ENCODE measurements at regions not wholly inside any gene's neighbourhood (a gene's known extent, or its start where the extent isn't known, plus 50 kb on each side); places are given as distances from the start of the nearest gene placed in this dataset.
"Not testable (repeated sequence)": the region's sequence is repeated elsewhere in the genome, so short reads cannot be mapped to it uniquely, and the experiment has no call there.

- no peak for DNase-seq
These were observed 867.2 kb upstream of the RAG2 start for GRCh38 chr11:37465221-37465620.

DNA sequence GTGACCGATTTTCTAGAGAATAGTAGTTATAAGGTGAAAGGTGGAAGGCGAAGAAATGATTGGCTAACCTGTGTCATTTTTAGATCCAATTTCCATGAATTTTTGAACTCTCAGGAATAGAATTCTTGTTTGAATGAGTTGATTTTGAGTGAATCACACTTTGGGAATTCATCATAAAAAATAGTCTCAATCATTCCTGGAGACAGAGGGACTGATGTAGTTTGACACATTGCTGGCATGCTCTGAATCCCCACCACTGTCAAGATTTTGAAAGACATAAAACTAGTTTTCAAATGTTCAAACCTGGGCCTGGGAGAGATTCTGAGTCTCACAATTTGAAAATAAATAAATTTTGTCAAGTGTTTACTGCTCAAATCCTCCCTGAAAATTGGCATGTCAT lies 861.4 kb upstream of the RAG2 start:
- DNase-seq, result no peak

DNA sequence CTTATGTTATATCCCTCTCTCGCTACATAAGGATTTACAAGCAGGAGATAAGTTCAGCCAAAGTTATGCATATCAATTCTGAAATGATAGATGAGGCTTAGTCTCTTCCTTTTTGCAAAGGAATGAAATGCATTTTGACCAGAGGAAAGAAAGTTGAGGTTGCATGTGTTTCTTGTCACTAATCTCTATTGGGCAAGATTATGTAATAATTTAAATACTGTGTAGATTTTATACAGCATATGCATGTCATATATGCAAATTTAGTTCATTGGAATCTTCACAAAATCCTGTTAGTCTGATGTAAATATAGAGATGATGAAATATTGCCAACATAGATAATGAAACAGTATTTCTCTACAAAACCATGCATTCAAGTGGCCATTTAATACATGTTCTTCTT lies 858.7 kb upstream of the RAG2 start:
- no peak for DNase-seq

DNA sequence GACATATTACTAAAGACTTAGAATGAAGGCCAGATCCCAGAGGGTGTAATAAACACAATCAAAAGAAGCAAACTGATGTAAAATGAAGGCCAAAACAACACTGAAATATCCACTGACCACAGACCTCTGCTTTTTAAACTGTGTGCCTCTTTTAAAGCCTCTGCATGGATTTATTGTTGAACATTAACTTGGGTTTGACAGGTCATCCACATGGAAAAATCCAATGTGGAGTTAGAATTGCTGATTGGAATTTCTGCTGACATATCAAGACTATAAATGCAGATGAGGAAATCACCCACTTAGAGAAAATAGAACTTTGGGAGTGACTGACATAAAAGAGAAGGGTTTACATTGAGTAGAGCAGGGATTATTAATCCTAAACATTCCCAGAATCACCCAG lies 853.9 kb upstream of the RAG2 start:
- no peak for DNase-seq

DNA sequence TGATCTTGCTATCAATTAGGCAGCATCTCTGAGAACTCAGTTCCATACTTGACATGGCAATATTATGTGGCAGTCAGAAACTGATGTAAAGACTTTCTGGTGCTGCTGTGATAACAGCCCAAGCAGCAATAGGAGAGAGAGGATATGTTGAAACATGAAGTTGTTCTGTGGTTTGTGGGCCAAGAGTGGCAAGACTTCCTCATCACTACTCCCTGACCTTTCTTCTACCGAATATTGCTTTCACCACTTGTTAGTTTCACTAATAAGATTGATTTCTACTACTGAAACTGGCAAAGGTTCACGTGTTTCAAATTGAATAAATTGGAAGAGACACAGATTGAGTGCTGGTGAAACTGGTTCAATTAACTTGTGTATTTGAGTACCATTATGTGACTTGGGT lies 852.6 kb upstream of the RAG2 start:
- DNase-seq, result no peak

DNA sequence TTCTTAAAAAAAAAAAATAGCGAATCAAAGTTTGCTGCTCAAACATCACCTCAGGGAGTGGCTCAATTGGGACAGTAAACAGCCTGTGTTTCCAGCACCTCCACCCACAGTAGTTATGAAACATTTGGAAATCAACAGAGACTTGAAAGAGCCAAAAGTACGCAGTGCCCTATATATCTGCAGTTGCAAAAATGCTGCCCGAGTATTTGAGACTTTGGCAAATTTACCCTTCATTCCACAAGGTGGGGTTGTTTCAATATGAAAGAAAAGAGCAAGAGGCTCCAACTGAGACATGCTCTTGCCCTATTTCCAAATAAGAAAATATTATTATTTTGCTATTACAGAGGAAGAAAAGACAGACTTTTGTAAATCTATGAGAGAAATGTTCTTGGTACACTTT lies 851.1 kb upstream of the RAG2 start:
- DNase-seq, result no peak

- DNase-seq, result no peak
These were observed 844.5 kb upstream of the RAG2 start for GRCh38 chr11:37442576-37442975.

DNA sequence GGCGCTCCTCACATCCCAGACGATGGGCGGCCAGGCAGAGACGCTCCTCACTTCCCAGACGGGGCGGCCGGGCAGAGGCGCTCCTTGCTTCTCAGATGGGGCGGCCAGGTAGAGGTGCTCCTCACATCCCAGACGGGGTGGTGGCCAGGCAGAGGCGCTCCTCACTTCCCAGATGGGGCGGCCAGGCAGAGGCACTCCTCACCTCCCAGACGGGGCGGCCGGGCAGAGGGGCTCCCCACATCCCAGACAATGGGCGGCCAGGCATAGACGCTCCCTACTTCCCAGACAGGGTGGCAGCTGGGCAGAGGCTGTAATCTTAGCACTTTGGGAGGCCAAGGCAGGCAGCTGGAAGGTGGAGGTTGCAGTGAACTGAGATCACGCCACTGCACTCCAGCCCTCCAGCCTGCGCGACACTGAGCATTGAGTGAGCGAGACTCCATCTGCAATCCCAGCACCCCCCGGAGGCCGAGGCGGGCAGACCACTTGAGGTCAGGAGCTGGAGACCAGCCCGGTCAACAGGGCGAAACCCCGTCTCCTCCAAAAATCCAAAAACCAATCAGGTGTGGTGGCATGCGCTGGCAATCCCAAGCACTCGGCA lies 833.7 kb upstream of the RAG2 start:
- DNase-seq, result not testable (repeated sequence)

DNA sequence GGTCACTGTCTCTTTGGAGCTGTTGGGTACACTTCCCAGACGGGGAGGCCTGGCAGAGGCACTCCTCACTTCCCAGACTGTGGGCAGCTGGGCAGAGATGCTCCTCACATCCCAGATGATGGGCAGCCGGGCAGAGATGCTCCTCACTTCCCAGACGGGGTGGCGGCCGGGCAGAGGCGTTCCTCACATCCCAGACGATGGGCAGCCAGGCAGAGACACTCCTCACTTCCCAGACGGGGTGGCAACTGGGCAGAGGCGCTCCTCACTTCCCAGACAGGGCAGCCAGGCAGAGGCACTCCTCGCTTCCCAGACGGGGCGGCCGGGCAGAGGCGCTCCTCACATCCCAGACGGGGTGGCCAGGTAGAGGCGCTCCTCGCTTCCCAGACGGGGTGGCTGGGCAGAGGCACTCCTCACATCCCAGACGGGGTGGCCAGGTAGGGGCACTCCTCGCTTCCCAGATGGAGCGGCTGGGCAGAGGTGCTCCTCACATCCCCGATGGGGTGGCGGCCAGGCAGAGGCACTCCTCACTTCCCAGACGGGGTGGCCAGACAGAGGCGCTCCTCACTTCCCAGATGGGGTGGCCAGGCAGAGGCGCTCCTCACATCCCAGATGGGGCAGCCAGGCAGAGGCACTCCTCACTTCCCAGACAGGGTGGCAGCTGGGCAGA lies 833.1 kb upstream of the RAG2 start:
- DNase-seq, result not testable (repeated sequence)

DNA sequence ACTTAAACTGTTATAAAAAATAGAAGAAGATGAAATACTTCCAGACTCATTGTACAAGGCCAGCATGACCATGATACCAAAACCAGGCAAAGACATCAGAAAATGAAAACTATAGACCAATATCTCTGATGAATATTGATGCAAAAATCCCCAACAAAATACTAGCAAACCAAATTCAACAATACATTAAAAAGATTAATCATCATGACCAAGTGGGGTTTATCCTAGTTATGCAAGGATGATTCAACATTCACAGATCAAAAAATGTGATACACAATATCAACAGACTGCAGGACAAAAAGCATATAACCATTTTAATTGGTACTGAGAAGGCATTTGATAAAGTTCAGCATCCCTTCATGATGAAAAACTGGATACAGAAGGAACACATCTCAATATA lies 824.5 kb upstream of the RAG2 start:
- no peak for DNase-seq

- DNase-seq, result no peak
These were observed 813.3 kb upstream of the RAG2 start for GRCh38 chr11:37411289-37411688.

- DNase-seq, result no peak
These were observed 811.1 kb upstream of the RAG2 start for GRCh38 chr11:37409124-37409523.

DNA sequence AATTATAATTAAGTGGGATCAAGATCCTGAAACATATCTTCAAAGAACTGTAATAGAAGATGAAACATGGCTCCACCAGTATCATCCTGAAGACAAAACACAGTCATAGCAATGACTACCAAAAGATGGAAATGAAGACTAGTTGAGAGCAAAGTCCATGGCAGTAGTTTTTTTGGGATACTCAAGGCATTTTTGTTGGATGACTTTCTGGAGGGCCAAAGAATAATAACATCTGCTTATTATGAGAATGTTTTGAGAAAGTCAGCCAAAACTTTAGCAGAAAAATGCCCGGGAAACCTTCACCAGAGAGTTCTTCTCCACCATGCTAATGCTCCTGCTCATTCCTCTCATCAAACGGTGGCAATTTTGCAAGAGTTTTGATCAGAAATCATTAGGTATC lies 809.4 kb upstream of the RAG2 start:
- DNase-seq, result no peak

- no peak for DNase-seq
These were observed 808.6 kb upstream of the RAG2 start for GRCh38 chr11:37406651-37407050.

DNA sequence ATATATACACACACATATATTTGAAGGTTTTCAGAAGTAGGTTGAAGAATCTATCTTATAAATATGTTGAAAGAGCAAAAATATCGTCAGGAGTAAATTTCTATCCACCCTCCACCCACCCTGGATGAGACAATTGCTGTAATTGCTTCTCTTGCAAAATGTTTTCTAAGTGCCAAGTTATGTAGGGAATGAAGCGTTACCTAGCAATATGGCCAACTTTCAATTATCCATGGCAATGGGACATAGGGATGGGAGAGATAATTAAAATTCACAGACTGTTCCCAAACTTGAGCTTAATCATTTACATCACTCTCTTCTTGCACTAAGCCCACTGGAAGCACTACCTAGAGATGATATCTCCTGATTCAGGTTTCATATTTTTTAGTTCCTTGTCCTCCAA lies 806.2 kb upstream of the RAG2 start:
- DNase-seq, result no peak

- no peak for DNase-seq
These were observed 804.6 kb upstream of the RAG2 start for GRCh38 chr11:37402663-37403062.

GRCh38 chr11:37394236-37394870 lies 796.3 kb upstream of the RAG2 start:
- DNase-seq, result no peak

DNA sequence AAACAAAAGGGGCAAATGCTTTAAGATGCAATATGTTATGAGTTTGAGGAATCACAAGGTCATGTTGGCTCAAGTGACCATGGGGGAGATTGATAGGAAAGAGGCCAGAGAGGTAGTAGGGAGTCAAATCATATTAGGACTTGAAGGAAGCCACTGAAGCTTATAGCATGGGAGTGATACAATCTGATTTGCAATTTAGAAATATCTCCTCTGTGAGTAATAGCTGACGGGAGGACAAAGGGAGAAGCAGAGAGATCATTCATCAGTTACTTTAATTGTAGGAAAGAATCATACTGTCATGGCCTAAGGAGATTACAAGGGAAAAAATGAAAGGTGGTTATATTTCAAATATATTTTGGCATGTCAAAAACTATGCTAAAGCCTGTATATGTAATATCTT lies 793.6 kb upstream of the RAG2 start:
- no peak for DNase-seq

DNA sequence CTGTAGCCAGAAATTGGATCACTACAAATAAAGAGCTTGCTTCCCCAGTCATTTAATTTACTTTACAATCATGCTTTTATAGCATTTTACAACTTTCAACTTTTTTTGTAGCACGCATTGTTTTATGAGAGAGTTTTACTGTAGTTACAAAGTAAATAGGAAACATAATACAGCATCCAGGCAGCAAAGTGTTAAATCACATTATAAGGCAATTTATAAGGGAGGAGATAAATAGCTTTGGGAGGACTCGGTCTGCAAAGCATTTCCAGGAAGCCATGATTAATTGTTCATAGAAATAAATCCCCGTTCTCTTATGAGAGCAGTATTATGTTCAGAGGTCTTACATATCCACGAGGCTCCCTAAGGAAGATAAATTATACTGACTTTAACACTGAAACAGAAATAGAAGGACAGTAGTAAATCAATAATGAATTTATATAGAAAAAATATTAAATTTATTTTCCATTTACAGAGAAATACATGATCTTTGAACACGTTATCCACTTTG lies 792.6 kb upstream of the RAG2 start:
- DNase-seq, result no peak

DNA sequence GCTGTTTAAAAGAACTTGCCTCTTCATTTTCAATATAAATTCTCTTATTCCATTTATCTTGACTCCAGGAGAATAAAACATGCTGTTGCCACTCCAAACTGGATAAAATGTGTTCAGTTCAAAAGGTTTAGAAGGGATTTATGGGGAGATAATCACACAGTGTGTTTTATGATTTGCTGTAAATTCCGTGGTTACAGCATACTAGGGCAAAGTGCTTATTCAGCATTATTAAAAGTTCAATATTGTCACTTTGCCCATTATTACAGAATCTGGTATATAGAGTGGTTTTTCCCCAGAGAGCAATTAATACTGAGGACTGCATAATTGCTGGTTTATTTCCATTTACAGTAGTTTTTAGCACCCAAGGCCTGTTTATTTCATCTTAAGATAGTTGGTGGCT lies 780.9 kb upstream of the RAG2 start:
- DNase-seq, result no peak

GRCh38 chr11:37372667-37373066 lies 774.6 kb upstream of the RAG2 start:
- DNase-seq, result no peak

GRCh38 chr11:37371346-37371970 lies 773.4 kb upstream of the RAG2 start:
- no peak for DNase-seq

DNA sequence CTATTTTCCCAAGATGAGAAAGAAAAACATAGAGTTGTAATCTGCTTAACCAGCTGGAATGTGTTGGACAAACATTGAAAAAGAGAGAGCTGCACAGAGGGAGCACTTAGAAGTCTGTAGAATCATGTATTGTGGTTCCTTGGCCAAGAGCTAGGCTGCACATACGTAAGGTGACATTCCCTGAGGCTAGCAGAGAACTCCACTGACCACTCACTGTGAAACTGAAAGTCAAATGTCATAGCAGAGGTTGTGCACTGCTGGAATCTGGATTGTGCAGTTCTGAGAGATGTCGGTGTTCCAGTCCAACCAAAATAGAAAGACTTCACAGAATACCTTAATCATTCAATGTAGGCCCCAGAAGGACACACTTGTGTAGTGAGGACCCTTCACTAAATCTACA lies 772.8 kb upstream of the RAG2 start:
- no peak for DNase-seq

DNA sequence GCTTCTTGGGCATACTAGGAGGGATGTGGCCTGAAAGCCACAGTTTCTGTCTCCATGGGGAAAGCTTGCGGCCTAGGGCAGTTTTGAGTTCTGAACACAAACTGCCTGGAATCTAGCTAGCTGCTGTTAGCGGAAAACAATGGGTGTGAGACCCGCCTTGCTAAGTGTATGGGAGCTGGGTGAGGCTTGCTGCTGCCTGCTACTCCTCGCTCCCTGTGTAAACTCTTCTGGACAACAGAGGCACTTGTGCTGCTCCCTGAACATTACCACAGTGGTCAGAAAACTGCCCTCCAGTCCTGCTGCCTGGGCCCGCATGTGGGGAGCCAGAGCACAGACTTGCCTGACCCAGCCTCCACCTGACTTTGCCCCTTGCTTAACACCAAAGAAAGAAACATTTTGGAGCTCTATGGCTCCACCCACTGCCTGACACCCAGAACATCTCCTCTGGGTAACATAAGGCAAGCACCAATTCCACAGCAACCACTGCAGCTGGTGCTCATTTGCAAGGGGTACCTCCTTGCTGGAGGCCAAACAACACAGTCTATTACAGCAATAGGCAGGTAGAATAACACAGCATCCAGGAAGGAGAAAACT lies 766.3 kb upstream of the RAG2 start:
- DNase-seq, result no peak
